ENCODE measurements at regions not wholly inside any gene's neighbourhood (a gene's known extent, or its start where the extent isn't known, plus 50 kb on each side); places are given as distances from the start of the nearest gene placed in this dataset.

- DNase-seq (ENCODE audit: low spot score), result no peak
Observed at GRCh38 chr4:124529131-124529530, 183.4 kb downstream of the ANKRD50 start.

- no peak for DNase-seq (ENCODE audit: low spot score)
Observed at GRCh38 chr4:124530464-124531077, 182.0 kb downstream of the ANKRD50 start.

- DNase-seq (ENCODE audit: low spot score), result no peak
Observed at GRCh38 chr4:124534131-124534530, 178.4 kb downstream of the ANKRD50 start.

GRCh38 chr4:124535003-124535402 is 177.5 kb downstream of the ANKRD50 start:
- DNase-seq (ENCODE audit: low spot score), result no peak

GRCh38 chr4:124536946-124537345 is 175.6 kb downstream of the ANKRD50 start:
- no peak for DNase-seq (ENCODE audit: low spot score)

GRCh38 chr4:124537971-124538370 is 174.6 kb downstream of the ANKRD50 start:
- no peak for DNase-seq (ENCODE audit: low spot score)

GRCh38 chr4:124540014-124540413 is 172.5 kb downstream of the ANKRD50 start:
- no peak for DNase-seq (ENCODE audit: low spot score)

GRCh38 chr4:124541652-124542420 is 170.7 kb downstream of the ANKRD50 start:
- DNase-seq (ENCODE audit: low spot score), result no peak

- no peak for DNase-seq (ENCODE audit: low spot score)
Observed at GRCh38 chr4:124555959-124556358, 156.6 kb downstream of the ANKRD50 start.

GRCh38 chr4:124564121-124564520 is 148.4 kb downstream of the ANKRD50 start:
- no peak for DNase-seq (ENCODE audit: low spot score)

- no peak for DNase-seq (ENCODE audit: low spot score)
Observed at GRCh38 chr4:124565371-124565770, 147.2 kb downstream of the ANKRD50 start.

GRCh38 chr4:124566030-124566429 is 146.5 kb downstream of the ANKRD50 start:
- DNase-seq (ENCODE audit: low spot score), result no peak

- DNase-seq (ENCODE audit: low spot score), result no peak
Observed at GRCh38 chr4:124573056-124573455, 139.5 kb downstream of the ANKRD50 start.

- DNase-seq (ENCODE audit: low spot score), result no peak
Observed at GRCh38 chr4:124579896-124580295, 132.6 kb downstream of the ANKRD50 start.

- no peak for DNase-seq (ENCODE audit: low spot score)
Observed at GRCh38 chr4:124583797-124584196, 128.7 kb downstream of the ANKRD50 start.

- no peak for DNase-seq (ENCODE audit: low spot score)
Observed at GRCh38 chr4:124589786-124590185, 122.7 kb downstream of the ANKRD50 start.

GRCh38 chr4:124590480-124590879 is 122.1 kb downstream of the ANKRD50 start:
- DNase-seq (ENCODE audit: low spot score), result no peak

- no peak for DNase-seq (ENCODE audit: low spot score)
Observed at GRCh38 chr4:124591637-124592036, 120.9 kb downstream of the ANKRD50 start.

- DNase-seq (ENCODE audit: low spot score), result no peak
Observed at GRCh38 chr4:124593494-124593893, 119.0 kb downstream of the ANKRD50 start.

- no peak for DNase-seq (ENCODE audit: low spot score)
Observed at GRCh38 chr4:124594945-124595344, 117.6 kb downstream of the ANKRD50 start.

- no peak for DNase-seq (ENCODE audit: low spot score)
Observed at GRCh38 chr4:124596816-124597215, 115.7 kb downstream of the ANKRD50 start.

- DNase-seq (ENCODE audit: low spot score), result no peak
Observed at GRCh38 chr4:124610211-124610610, 102.3 kb downstream of the ANKRD50 start.
